8988T (cell line): ENCODE measurements at regions not wholly inside any gene's neighbourhood (a gene's known extent, or its start where the extent isn't known, plus 50 kb on each side); places are given as distances from the start of the nearest gene placed in this dataset.
"Not testable (repeated sequence)": the region's sequence is repeated elsewhere in the genome, so short reads cannot be mapped to it uniquely, and the experiment has no call there.

ENCODE experiments used
- DNase-seq: peaks from one replicate; pipeline ENCODE4 v3.0.0; 2011

- no peak for DNase-seq
Observed at GRCh38 chr12:60205500-60205899, 609.7 kb downstream of the SLC16A7 start.

GRCh38 chr12:60209521-60209920 lies 613.7 kb downstream of the SLC16A7 start:
- DNase-seq = no peak

GRCh38 chr12:60209933-60210332 lies 614.1 kb downstream of the SLC16A7 start:
- DNase-seq = no peak

- DNase-seq = no peak
Observed at GRCh38 chr12:60210756-60211155, 614.9 kb downstream of the SLC16A7 start.

- no peak for DNase-seq
Observed at GRCh38 chr12:60211244-60211643, 615.4 kb downstream of the SLC16A7 start.

GRCh38 chr12:60212159-60213000 lies 616.6 kb downstream of the SLC16A7 start:
- no peak for DNase-seq

GRCh38 chr12:60213272-60213671 lies 617.4 kb downstream of the SLC16A7 start:
- DNase-seq = not testable (repeated sequence)

- DNase-seq = no peak
Observed at GRCh38 chr12:60216226-60216625, 620.4 kb downstream of the SLC16A7 start.

GRCh38 chr12:60223242-60223641 lies 627.4 kb downstream of the SLC16A7 start:
- no peak for DNase-seq

- DNase-seq = no peak
Observed at GRCh38 chr12:60225216-60226000, 629.6 kb downstream of the SLC16A7 start.

GRCh38 chr12:60227916-60228315 lies 632.1 kb downstream of the SLC16A7 start:
- no peak for DNase-seq

- DNase-seq = no peak
Observed at GRCh38 chr12:60230056-60230455, 634.2 kb downstream of the SLC16A7 start.

GRCh38 chr12:60231303-60231702 lies 635.5 kb downstream of the SLC16A7 start:
- no peak for DNase-seq

- no peak for DNase-seq
Observed at GRCh38 chr12:60231976-60232907, 636.4 kb downstream of the SLC16A7 start.

- not testable (repeated sequence) for DNase-seq
Observed at GRCh38 chr12:60234611-60235195, 638.9 kb downstream of the SLC16A7 start.

- DNase-seq = no peak
Observed at GRCh38 chr12:60235261-60235660, 639.4 kb downstream of the SLC16A7 start.

- DNase-seq = not testable (repeated sequence)
Observed at GRCh38 chr12:60236416-60236815, 640.6 kb downstream of the SLC16A7 start.

- no peak for DNase-seq
Observed at GRCh38 chr12:60240891-60241290, 645.1 kb downstream of the SLC16A7 start.

GRCh38 chr12:60251091-60251490 lies 655.3 kb downstream of the SLC16A7 start:
- DNase-seq = no peak

- DNase-seq = no peak
Observed at GRCh38 chr12:60252359-60253096, 656.7 kb downstream of the SLC16A7 start.

- no peak for DNase-seq
Observed at GRCh38 chr12:60255044-60255443, 659.2 kb downstream of the SLC16A7 start.

- DNase-seq = no peak
Observed at GRCh38 chr12:60257063-60257462, 661.2 kb downstream of the SLC16A7 start.
